Anterior cingulate cortex (tissue), 58 donors: ENCODE measurements at regions not wholly inside any gene's neighbourhood (a gene's known extent, or its start where the extent isn't known, plus 50 kb on each side); places are given as distances from the start of the nearest gene placed in this dataset.
"Not testable (repeated sequence)": the region's sequence is repeated elsewhere in the genome, so short reads cannot be mapped to it uniquely, and the experiment has no call there.

Experiments
- DNase-seq, 58 donors: peaks; one replicate each; lab custom pipeline; 2025; lab: John Stamatoyannopoulos, UW

DNA sequence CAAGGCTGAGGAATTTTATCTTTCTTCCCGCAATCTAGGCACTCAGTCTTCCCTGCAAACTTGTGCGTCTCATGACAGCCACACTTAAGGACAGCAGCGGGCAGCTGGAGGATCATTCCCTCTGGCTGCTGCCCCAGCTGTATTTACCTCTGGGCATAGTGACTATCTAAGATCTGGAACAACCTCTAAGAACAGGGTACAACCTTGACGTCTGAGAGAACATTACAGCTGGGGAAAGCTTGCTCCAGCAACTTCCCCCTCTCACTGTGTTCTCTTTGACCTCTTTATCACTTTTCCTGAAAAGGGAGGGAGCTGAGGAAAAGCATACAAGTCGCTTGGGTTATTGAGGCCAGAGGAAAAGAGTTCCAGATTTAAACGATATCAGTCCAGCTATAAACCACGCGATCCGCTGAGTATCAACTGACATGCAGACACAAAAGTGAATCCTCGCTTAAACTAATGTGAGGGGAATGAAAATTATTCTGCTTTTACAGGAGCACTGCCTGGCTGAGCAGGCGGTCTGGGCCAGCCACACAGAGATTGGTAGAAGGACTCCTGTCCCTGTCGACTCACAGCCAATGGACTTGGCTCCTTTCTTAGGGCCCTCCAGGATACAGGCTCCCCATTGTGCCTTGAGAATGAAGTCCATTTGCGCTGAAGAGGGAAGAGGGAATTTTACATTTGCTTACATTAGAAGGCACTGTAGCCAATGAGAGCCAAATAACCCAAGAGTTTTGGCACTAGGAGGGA is 153.3 kb downstream of the QRSL1 start:
- DNase-seq: no peak

- not testable (repeated sequence) for DNase-seq
Observed at GRCh38 chr6:106779552-106779951, 150.2 kb downstream of the QRSL1 start.

- no peak for DNase-seq
Observed at GRCh38 chr6:106778943-106779342, 149.6 kb downstream of the QRSL1 start.

DNA sequence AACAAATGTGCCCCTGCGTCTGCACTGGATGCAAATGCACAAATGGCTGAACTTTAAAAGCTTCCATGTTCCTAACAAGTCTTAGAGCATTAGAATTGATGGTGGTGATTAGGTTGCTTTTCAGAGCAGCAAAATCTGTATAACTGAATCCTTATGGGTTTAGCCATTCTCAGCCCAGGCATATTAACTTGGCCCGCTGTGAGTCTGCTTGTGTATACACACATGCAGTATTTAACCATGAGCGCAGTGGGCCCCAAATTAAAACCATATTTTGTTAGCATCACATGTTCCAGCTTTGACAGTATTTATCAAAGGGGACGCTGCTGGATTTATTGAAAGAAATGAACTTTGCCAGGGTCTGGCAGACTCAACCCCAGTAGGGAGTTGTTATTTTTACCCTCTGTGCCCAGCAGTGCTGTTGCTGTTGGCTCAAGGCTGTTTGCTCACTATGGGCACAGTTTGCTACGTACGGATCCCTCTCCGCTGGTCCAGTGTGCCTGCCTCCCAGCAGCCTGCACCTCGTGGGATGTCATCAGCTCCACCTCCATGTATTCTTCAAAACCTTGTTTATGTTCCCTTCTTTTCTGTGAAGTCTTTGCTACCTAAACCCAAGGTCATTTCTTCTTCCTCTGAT is 144.7 kb downstream of the QRSL1 start:
- no peak for DNase-seq

GRCh38 chr6:106773522-106773921 is 144.1 kb downstream of the QRSL1 start:
- DNase-seq: no peak

DNA sequence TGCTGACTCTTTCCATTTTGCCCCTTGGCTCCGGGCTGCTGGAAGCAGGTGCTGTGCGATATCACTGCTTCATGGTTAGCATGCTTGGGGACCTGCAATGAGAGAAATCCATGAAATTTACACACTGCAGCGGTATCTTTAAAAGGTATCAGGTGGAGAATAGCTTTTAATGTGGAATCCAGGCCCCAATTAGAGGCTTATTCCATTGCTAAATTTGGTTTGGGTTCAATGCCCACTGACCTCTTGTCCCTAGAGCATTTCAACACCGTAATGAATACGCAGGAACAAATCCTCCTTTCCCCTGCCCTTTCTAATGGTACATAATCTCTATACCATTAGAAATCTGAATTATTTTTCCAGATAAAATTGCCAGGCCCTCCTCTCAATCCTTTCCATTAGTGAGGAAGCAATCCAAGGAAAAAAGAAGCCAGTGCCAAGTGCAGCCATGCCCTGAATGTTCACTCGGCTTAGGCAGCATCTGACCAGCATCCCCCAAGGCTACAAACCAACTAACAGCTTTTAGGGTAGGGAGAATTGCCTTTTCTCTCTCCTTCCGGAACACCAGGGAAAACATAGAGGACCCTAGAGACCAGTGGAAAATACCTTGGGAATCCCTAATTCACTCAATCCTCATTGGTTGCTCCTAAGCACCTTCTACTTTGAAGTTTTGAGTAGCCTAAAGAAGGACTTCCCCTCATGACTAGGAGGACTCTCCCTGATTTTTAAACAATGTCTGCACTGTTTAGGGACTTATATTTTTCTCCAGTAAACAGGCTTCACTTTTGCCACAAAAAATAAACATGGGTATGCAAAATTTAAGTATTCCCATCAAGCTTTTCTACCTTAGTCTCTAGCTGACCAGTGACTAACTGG is 143.1 kb downstream of the QRSL1 start:
- DNase-seq: no peak

GRCh38 chr6:106771822-106772221 is 142.4 kb downstream of the QRSL1 start:
- DNase-seq: no peak

DNA sequence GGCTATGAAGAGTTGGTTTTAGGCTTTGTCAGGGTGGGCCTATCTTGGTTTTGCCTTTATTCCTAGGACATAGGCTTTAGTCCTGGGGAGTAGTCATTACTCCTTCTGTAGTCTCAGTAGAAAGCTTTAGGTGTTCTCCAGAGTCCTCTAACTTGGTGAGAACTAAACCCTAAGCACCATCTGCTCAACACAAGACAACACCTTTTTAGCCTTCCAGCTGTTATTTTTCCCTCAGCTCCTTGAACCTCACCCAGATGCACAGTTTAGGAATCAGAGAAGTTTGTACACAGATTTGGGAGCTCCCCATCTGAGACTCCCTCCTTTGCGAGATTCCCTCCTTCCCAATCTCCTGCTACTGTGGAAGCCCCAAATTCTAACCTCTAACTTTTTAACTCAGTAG is 141.3 kb downstream of the QRSL1 start:
- DNase-seq: no peak

DNA sequence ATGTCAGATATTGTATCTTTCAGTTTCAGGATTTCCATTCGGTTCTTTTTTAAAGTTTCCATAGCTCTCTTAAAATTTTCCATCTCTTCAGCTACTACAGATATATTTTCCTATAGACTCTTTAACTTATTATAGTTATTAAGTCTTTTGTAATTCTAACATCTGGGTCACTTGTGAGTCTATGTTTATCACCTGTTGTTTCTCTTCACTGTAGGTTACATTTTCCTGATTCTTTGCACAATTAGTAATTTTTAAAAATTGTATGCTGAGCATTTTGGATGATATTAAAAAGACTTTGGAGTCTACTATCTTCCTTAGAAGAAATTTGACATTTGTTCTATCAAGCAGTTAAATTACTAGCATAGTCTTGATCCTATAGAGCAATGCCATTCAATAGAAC is 140.7 kb downstream of the QRSL1 start:
- no peak for DNase-seq

DNA sequence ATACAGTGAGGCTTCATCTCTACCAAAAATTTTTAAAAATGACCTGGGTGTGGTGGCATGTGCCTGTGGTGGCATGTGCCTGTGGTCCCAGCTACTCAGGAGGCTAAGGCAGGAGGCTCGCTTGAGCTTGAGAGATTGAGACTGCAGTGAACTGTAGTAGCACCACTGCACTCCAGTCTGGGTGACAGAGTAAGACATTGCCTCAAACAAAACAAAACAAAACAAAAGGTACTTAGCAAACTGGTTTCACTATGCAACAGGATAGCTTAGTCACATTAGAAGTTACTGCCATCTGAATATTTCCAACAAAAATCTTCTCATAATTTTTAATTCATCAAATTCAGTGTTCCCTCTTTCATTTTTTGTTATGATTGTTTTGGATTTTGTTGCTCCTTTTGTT is 137.9 kb downstream of the QRSL1 start:
- DNase-seq: no peak

DNA sequence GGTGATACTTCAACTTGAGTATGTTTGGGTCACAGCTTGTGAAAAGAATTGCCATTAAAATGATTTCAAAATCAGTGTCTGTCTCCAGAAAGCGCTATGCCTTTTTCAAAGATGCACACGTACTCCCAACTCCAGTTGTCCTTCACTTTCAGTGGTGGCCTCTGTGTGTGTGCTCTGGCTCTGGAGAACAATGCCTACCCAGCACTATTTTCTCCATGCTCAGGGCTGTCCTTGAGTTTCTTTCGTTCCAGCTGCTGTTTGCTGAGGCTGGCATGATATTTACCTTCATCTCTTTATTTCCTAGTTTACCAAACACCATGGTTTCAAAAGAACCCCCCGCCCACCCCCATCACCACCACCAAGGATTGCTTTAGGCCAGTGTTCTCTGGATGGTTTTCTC is 136.8 kb downstream of the QRSL1 start:
- no peak for DNase-seq

DNA sequence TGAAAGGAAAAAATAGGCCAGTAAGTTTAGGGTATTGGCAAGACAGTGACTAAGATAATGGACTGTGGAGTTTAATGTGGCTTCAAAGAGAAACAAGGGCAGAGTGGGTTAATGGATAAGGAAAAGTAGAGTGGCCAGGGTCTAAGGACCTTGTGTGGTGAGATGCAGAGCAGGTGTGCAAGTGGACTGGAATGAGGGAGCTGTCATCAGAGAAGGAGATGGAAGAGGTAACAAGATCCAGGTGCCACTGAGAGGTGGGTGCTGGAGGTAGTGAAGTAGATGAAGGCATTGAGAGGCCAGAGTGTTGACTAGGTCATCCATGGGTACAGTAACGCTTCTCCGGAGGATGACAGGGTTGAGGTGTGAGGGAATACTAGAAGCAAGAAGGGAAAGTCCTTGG is 136.1 kb downstream of the QRSL1 start:
- DNase-seq: no peak

GRCh38 chr6:106764353-106764980 is 135.1 kb downstream of the QRSL1 start:
- no peak for DNase-seq

GRCh38 chr6:106763361-106763760 is 134.0 kb downstream of the QRSL1 start:
- no peak for DNase-seq

GRCh38 chr6:106761160-106761559 is 131.8 kb downstream of the QRSL1 start:
- no peak for DNase-seq

GRCh38 chr6:106759112-106759511 is 129.7 kb downstream of the QRSL1 start:
- no peak for DNase-seq

GRCh38 chr6:106757722-106758467 is 128.5 kb downstream of the QRSL1 start:
- no peak for DNase-seq

DNA sequence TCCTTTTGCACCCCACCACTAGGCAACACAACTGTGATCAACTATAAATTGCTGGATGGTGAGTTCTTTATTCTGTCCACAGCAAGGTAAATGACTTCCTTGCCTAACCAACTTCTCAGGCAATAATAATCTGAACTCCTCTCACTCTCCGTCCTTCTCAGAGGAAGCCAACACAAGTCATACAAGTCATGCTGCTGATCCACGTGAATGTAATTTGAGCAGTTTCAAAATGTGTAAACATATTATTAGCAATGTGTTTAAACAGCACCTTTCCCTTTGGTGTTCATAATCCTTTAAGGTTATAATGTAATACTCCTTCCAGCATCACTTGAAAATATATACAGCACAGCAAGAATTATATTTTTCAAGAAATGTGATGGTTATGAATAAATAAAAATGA is 127.9 kb downstream of the QRSL1 start:
- DNase-seq: no peak

- no peak for DNase-seq
Observed at GRCh38 chr6:106754215-106754614, 124.8 kb downstream of the QRSL1 start.

GRCh38 chr6:106752641-106753040 is 123.3 kb downstream of the QRSL1 start:
- no peak for DNase-seq
